IMR-90 (cell line): ENCODE measurements at regions not wholly inside any gene's neighbourhood (a gene's known extent, or its start where the extent isn't known, plus 50 kb on each side); places are given as distances from the start of the nearest gene placed in this dataset.

ENCODE experiments used
- ATAC-seq: fragments of 200-7000 bp; cut with Tn5 transposase; 2 replicates; pipeline ENCODE4 v1.9.1; 2020; ENCODE audit warnings: low read depth, mild to moderate bottlenecking, moderate library complexity
- BruUV-seq: library from RNA; stranded (reverse); fragments of 400-500 nt; replicated peaks from 2 replicates; lab custom pipeline; 2021; lab: Mats Ljungman, UMichigan
- CTCF ChIA-PET: fragments of 300-600 bp; formaldehyde crosslinking; extraction: SDS; loops from one replicate; lab custom pipeline; 2021; ENCODE audit warnings: antibody characterized with exemption; lab: Yijun Ruan, JAX
- POLR2A ChIA-PET: fragments of 300-600 bp; sonication (Branson Sonifier 250); formaldehyde crosslinking; loops from one replicate; lab custom pipeline; 2022; ENCODE audit warnings: antibody characterized with exemption; ENCODE audit not compliant: unreplicated experiment; lab: Charles Lee
- DNase-seq: peaks from one replicate; pipeline ENCODE4 v3.0.0; 2013
- H2AFZ ChIP-seq: replicated peaks from 2 replicates; pipeline ENCODE3; 2013; ENCODE audit warnings: low read length, mild to moderate bottlenecking; ENCODE audit not compliant: poor library complexity
- H2AK5ac ChIP-seq: 2 replicates; pipeline ENCODE4 v1.6.1; 2013; ENCODE audit warnings: low read depth, low read length, inconsistent platforms
- H2AK9ac ChIP-seq: replicated peaks from 2 replicates; pipeline ENCODE3; 2013; ENCODE audit warnings: mild to moderate bottlenecking, low read depth, low read length, moderate library complexity; ENCODE audit not compliant: poor library complexity
- H2BK120ac ChIP-seq: 2 replicates; pipeline ENCODE4 v1.6.1; 2013; ENCODE audit warnings: low read depth, low read length, inconsistent platforms
- H2BK15ac ChIP-seq: 3 replicates; pipeline ENCODE4 v1.6.1; 2013; ENCODE audit warnings: low read depth, low read length, inconsistent platforms
- H2BK20ac ChIP-seq: 2 replicates; pipeline ENCODE4 v1.6.1; 2013; ENCODE audit warnings: low read depth, mild to moderate bottlenecking, inconsistent platforms, low read length, moderate library complexity
- H2BK5ac ChIP-seq: 2 replicates; pipeline ENCODE4 v1.6.1; 2013; ENCODE audit warnings: mild to moderate bottlenecking, low read depth, low read length, inconsistent platforms; ENCODE audit not compliant: poor library complexity, severe bottlenecking
- H3K14ac ChIP-seq: replicated peaks from 2 replicates; pipeline ENCODE4 v1.6.1; 2013; ENCODE audit warnings: low read depth, low read length, inconsistent platforms
- H3K18ac ChIP-seq: 2 replicates; pipeline ENCODE4 v1.6.1; 2013; ENCODE audit warnings: low read depth, low read length, control low read depth
- H3K23ac ChIP-seq: 2 replicates; pipeline ENCODE4 v1.6.1; 2013; ENCODE audit warnings: low read depth, low read length, inconsistent platforms
- H3K27ac ChIP-seq: 2 replicates; pipeline ENCODE4 v1.5.1; 2013; ENCODE audit warnings: mild to moderate bottlenecking, control low read depth, low read length; ENCODE audit not compliant: insufficient read depth
- H3K27me3 ChIP-seq: 2 replicates; pipeline ENCODE4 v1.6.1; 2013; ENCODE audit warnings: low read length; ENCODE audit not compliant: control insufficient read depth, insufficient read depth
- H3K36me3 ChIP-seq: 2 replicates; pipeline ENCODE4 v1.6.1; 2013; ENCODE audit warnings: low read length, mixed read lengths; ENCODE audit not compliant: control insufficient read depth, insufficient read depth
- H3K4ac ChIP-seq: 2 replicates; pipeline ENCODE4 v1.6.1; 2013; ENCODE audit warnings: low read depth, low read length, inconsistent platforms
- H3K4me1 ChIP-seq: 2 replicates; pipeline ENCODE4 v1.6.1; 2013; ENCODE audit warnings: low read length, mixed read lengths; ENCODE audit not compliant: control insufficient read depth, insufficient read depth
- H3K4me2 ChIP-seq: 2 replicates; pipeline ENCODE4 v1.6.1; 2013; ENCODE audit warnings: low read depth, mild to moderate bottlenecking, control low read depth, low read length, moderate library complexity
- H3K4me3 ChIP-seq: 2 replicates; pipeline ENCODE4 v1.5.1; 2013; ENCODE audit warnings: low read depth, mild to moderate bottlenecking, control low read depth, low read length, moderate library complexity; ENCODE audit not compliant: insufficient read depth
- H3K56ac ChIP-seq: 2 replicates; pipeline ENCODE4 v1.6.1; 2013; ENCODE audit warnings: low read length, inconsistent platforms; ENCODE audit not compliant: insufficient read depth; ENCODE audit errors: extremely low read depth
- H3K79me1 ChIP-seq, 2 experiments: 2 replicates each; pipeline ENCODE4 v1.6.1; 2013; ENCODE audit warnings: low read length in 2 of 2, inconsistent platforms in 1 of 2, low read depth in 1 of 2
- H3K9ac ChIP-seq: 2 replicates; pipeline ENCODE4 v1.6.1; 2013; ENCODE audit warnings: low read depth, low read length, control low read depth
- H3K9me1 ChIP-seq: 2 replicates; pipeline ENCODE4 v1.6.1; 2013; ENCODE audit warnings: low read length, inconsistent platforms; ENCODE audit not compliant: insufficient read depth
- H3K9me3 ChIP-seq: 2 replicates; pipeline ENCODE4 v1.6.1; 2013; ENCODE audit warnings: low read length; ENCODE audit not compliant: control insufficient read depth, insufficient read depth
- H4K20me1 ChIP-seq: 2 replicates; pipeline ENCODE4 v1.6.1; 2013; ENCODE audit warnings: low read length, inconsistent platforms; ENCODE audit not compliant: insufficient read depth
- H4K5ac ChIP-seq: 2 replicates; pipeline ENCODE4 v1.6.1; 2013; ENCODE audit warnings: mild to moderate bottlenecking, low read depth, low read length, control low read depth
- H4K8ac ChIP-seq, 2 experiments: 2 replicates each; pipeline ENCODE4 v1.6.1; 2013; ENCODE audit warnings: low read depth in 2 of 2, low read length in 2 of 2, control low read depth in 1 of 2, inconsistent platforms in 1 of 2
- H4K91ac ChIP-seq: 2 replicates; pipeline ENCODE4 v1.6.1; 2013; ENCODE audit warnings: low read depth, low read length, inconsistent platforms; ENCODE audit not compliant: insufficient read depth
- SMC3 ChIP-seq: fragments of 150-350 bp; IDR thresholded peaks from 2 replicates; pipeline ENCODE4 v1.6.1; 2016; ENCODE audit warnings: low read depth, mild to moderate bottlenecking, antibody characterized with exemption, low read length, moderate library complexity
- WGBS, 2 experiments: methylation state at CpG; one replicate each; pipeline versions ENCODE4 v1.1.5 to v1.1.7; 2013; ENCODE audit warnings: missing lambda C conversion rate in 2 of 2; ENCODE audit not compliant: insufficient read length in 1 of 2; ENCODE audit errors: extremely low coverage in 2 of 2; 5-methylcytosine and 5-hydroxymethylcytosine counted together
- dilution Hi-C: fragments of 300-500 bp; cut with HindIII; formaldehyde crosslinking; loops from one replicate; pipeline ENCODE4 v1.14.3; 2018; ENCODE audit warnings: low sequenced_read_pairs; ENCODE audit not compliant: unreplicated experiment
- in situ Hi-C: fragments of 300-500 bp; cut with MboI; formaldehyde crosslinking; loops from 3 replicates; pipeline ENCODE4 v1.14.3; 2019; ENCODE audit warnings: low sequenced_read_pairs, inconsistent platforms, mixed read lengths
- intact Hi-C: fragments of 100-400 bp; cut with micrococcal nuclease; formaldehyde crosslinking; loops from 2 replicates; pipeline ENCODE4 v1.10.0; 2022

DNA sequence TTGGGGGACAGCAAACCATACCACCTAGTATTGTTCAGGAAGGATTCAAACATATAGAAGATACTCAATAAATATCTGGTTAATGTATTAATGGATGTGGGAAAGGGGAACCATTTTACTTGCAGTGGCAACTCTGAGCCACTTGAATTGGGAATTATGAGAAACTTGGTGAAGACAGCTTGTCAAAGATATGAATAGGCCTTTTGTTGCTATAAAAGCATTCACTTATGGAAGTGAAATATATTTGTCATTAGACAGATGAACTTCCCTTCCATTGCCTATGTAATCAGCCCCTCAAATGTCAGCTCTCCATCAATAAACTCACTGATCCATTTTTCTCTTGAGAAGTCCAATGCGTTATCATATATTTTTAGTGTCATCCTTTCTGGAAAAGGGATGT lies 56.1 kb downstream of the GPR85 start:
- no peak overlapping the region for H3K14ac ChIP-seq
- H3K4me2 ChIP-seq = no peak overlapping the region
- no peak overlapping the region for H3K23ac ChIP-seq
- no peak overlapping the region for H3K18ac ChIP-seq
- intact Hi-C loops (no loop called here), dilution Hi-C loops (no loop called here), in situ Hi-C loops (no loop called here)
- CTCF ChIA-PET = no interaction called here
- no TSS peak for BruUV-seq
- H3K9me3 ChIP-seq = no peaks in the 10 kb centered on the region
- no peak for TF ChIP-seq SMC3
- no peak overlapping the region for H4K5ac ChIP-seq
- WGBS, 2 experiments = no CpG with 5 or more reads among the region's 1 CpG
- no peak overlapping the region for H3K56ac ChIP-seq
- H3K4me1 ChIP-seq = no peaks in the 10 kb centered on the region
- ATAC-seq = no peak
- no peak overlapping the region for H4K8ac ChIP-seq
- no peak overlapping the region for H4K91ac ChIP-seq
- H2AK5ac ChIP-seq = no peak overlapping the region
- no peak overlapping the region for H2BK20ac ChIP-seq
- H3K4me3 ChIP-seq = no peak overlapping the region
- H2BK5ac ChIP-seq = no peak overlapping the region
- no peak overlapping the region for H3K27ac ChIP-seq
- no peak overlapping the region for H3K9ac ChIP-seq
- H2BK120ac ChIP-seq = no peak overlapping the region
- H2AK9ac ChIP-seq = no peak overlapping the region
- no peaks in the 10 kb centered on the region for H3K36me3 ChIP-seq
- POLR2A ChIA-PET = no interaction called here
- H2AFZ ChIP-seq = no peak overlapping the region
- H3K79me1 ChIP-seq = no peaks in the 10 kb centered on the region
- no peak overlapping the region for H3K4ac ChIP-seq
- no peaks in the 10 kb centered on the region for H3K9me1 ChIP-seq
- no peaks in the 10 kb centered on the region for H3K27me3 ChIP-seq
- no peak for DNase-seq
- no peaks in the 10 kb centered on the region for H4K20me1 ChIP-seq
- no peak overlapping the region for H2BK15ac ChIP-seq
